Ascending aorta (tissue), 2 donors: ENCODE measurements at regions not wholly inside any gene's neighbourhood (a gene's known extent, or its start where the extent isn't known, plus 50 kb on each side); places are given as distances from the start of the nearest gene placed in this dataset.

ENCODE experiments used
- DNase-seq, 2 donors: peaks; one replicate each; pipeline ENCODE4 v3.0.0-alpha.2; 2019; ENCODE audit warnings: low spot score in 2 of 2
- H3K27ac ChIP-seq, 2 donors: fragments of 200-600 bp; sonication (generic); one replicate each; pipeline ENCODE4 v1.5.1; 2016 to 2017; ENCODE audit warnings: mild to moderate bottlenecking in 1 of 2
- H3K27me3 ChIP-seq: fragments of 200-600 bp; sonication (generic); one replicate; pipeline ENCODE4 v1.5.1; 2017
- H3K36me3 ChIP-seq, 2 donors: fragments of 200-600 bp; sonication (generic); one replicate each; pipeline ENCODE4 v1.5.1; 2016
- H3K4me1 ChIP-seq, 2 donors: fragments of 200-600 bp; sonication (generic); one replicate each; pipeline ENCODE4 v1.5.1; 2016 to 2017; ENCODE audit warnings: mild to moderate bottlenecking in 1 of 2
- H3K4me3 ChIP-seq, 2 donors: fragments of 200-600 bp; sonication (generic); one replicate each; pipeline ENCODE4 v1.5.1; 2016 to 2017; ENCODE audit warnings: mild to moderate bottlenecking in 1 of 2
- H3K9me3 ChIP-seq, 2 donors: fragments of 200-600 bp; sonication (generic); one replicate each; pipeline ENCODE4 v1.5.1; 2016
- intact Hi-C: fragments of 100-400 bp; cut with DNase I; formaldehyde crosslinking; loops from one replicate; pipeline ENCODE4 v1.15.1; 2023
- TF ChIP-seq, protein P1 (sequence below), 3 experiments: fragments of 200-600 bp in 2 of 3; fragments of 450-650 bp in 1 of 3; sonication (generic) in 2 of 3; IDR thresholded peaks; one replicate each; pipeline ENCODE4 v1.5.1; 2016 to 2019; ENCODE audit warnings: antibody characterized with exemption in 3 of 3, mild to moderate bottlenecking in 1 of 3, moderate library complexity in 1 of 3

DNA sequence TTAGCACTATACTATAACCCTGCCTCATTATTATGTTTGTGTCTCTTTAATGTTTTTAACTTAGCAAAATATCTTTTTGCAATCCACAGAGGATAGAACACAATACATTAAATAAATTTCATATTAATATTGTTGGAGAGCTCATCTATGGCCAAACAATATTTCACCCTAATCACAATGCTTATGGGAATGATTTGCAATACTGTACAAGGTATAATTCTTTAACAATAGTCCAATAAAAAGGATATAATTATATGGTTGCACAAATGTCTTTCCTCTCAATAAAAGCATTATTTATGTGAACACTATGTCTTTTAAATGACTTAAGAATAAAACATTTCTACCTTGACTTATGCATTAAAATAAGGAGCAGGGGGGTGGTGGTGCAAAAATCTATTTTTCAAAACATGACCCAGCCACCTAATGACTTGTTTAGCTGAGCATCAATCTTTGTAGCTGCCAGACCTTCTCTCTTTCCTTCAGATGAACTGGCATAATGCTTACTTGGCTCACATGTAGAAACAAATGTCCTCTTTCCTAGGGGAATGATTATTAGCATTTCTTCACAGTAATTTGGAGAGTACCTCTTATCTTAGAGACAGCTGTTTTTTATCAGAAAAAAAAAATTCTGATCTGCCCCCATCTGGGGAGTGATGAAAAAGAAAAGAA lies 1933.6 kb upstream of the LRRTM1 start:
- intact Hi-C loops = no loop called here
- Histone ChIP-seq H3K27me3 (no peaks in the 10 kb centered on the region), H3K36me3 (no peaks in the 10 kb centered on the region), H3K4me3 (no peak overlapping the region), H3K4me1 (no peaks in the 10 kb centered on the region), H3K9me3 (peaks cover 0 to 4% of the 10 kb centered on the region in 2 donors), H3K27ac (no peak overlapping the region)
- TF ChIP-seq, protein P1, sequence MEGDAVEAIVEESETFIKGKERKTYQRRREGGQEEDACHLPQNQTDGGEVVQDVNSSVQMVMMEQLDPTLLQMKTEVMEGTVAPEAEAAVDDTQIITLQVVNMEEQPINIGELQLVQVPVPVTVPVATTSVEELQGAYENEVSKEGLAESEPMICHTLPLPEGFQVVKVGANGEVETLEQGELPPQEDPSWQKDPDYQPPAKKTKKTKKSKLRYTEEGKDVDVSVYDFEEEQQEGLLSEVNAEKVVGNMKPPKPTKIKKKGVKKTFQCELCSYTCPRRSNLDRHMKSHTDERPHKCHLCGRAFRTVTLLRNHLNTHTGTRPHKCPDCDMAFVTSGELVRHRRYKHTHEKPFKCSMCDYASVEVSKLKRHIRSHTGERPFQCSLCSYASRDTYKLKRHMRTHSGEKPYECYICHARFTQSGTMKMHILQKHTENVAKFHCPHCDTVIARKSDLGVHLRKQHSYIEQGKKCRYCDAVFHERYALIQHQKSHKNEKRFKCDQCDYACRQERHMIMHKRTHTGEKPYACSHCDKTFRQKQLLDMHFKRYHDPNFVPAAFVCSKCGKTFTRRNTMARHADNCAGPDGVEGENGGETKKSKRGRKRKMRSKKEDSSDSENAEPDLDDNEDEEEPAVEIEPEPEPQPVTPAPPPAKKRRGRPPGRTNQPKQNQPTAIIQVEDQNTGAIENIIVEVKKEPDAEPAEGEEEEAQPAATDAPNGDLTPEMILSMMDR (IDR thresholded peaks at IDR 0.05) = no peak
- no peak for DNase-seq

DNA sequence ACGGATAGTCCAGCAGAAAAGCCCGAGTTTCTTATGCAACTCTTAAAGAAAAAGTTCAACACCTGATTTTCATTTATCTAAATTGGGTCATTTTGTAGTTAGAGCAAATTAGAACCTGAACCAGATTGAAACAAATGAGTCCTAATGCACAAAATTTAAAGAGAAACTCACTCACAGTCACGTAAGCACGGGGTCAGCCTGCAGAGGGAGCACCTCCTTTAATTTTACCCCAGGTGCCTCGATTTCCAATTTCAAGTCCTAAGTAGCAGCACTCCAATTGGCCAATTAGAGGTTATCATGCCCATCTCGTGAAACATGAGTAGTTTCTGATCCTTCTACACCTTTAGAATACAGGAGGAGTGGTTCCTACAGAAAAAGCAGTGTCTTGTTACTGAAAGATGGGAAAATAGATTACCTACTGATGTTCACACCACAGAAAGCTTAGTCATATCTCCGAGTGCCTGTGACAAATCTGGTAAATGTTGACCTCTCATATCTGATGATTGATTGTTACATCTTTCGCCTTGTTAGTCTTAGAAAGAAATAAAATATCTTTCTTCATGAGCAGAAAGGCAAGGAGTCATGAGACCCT lies 1929.8 kb upstream of the LRRTM1 start:
- no peaks in the 10 kb centered on the region for H3K9me3 ChIP-seq
- H3K27me3 ChIP-seq = no peaks in the 10 kb centered on the region
- H3K4me1 ChIP-seq = no peaks in the 10 kb centered on the region
- no peaks in the 10 kb centered on the region for H3K36me3 ChIP-seq
- no peak overlapping the region for H3K27ac ChIP-seq
- no peak for DNase-seq
- no peak overlapping the region for H3K4me3 ChIP-seq
- intact Hi-C loops = no loop called here
- TF ChIP-seq, protein P1 (IDR thresholded peaks at IDR 0.05) = no peak

DNA sequence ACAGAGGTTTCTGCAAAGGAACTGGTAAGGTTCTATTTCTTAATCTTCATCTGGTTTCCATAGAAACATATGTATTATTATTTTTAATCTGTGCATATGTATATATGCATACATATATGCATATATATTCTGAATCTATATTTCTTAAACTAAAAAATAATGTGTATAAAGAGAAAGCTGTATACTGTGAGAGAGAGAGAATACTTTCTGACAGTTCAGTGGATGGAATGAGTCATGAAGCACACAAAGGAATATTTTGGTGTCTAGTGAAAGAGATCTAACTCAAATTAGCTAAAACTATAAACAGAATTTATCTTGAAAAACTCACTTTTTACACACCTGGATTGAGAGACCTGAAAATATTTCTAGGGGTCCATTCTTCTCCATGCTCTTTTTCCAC lies 1929.3 kb upstream of the LRRTM1 start:
- TF ChIP-seq, protein P1 (IDR thresholded peaks at IDR 0.05) = no peak
- DNase-seq = no peak
- H3K4me3 ChIP-seq = no peak overlapping the region
- no peaks in the 10 kb centered on the region for H3K9me3 ChIP-seq
- no peaks in the 10 kb centered on the region for H3K36me3 ChIP-seq
- H3K27me3 ChIP-seq = no peaks in the 10 kb centered on the region
- no peaks in the 10 kb centered on the region for H3K4me1 ChIP-seq
- H3K27ac ChIP-seq = no peak overlapping the region
- intact Hi-C loops = no loop called here

DNA sequence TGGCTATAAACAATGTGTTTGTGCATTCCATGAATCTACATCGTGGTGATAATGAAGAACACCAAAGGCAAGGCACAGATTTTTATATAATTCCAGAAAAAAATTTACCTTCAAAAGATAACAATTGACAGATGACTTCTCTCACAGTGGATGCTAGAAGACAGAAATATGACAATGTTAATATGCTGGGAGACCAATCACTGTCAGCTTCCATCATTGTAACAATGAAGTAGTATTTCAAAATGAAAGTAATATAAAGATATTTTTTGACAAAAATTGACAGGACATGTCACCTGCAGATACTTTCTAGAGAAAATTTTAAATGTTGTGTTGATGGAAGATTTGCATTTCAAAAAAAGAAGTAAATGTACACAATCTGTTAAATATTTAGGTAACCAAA lies 1925.9 kb upstream of the LRRTM1 start:
- intact Hi-C loops = no loop called here
- H3K4me3 ChIP-seq = no peak overlapping the region
- no peaks in the 10 kb centered on the region for H3K36me3 ChIP-seq
- H3K27me3 ChIP-seq = no peaks in the 10 kb centered on the region
- no peaks in the 10 kb centered on the region for H3K9me3 ChIP-seq
- H3K4me1 ChIP-seq = no peaks in the 10 kb centered on the region
- TF ChIP-seq, protein P1 (IDR thresholded peaks at IDR 0.05) = no peak
- no peak for DNase-seq
- no peak overlapping the region for H3K27ac ChIP-seq

DNA sequence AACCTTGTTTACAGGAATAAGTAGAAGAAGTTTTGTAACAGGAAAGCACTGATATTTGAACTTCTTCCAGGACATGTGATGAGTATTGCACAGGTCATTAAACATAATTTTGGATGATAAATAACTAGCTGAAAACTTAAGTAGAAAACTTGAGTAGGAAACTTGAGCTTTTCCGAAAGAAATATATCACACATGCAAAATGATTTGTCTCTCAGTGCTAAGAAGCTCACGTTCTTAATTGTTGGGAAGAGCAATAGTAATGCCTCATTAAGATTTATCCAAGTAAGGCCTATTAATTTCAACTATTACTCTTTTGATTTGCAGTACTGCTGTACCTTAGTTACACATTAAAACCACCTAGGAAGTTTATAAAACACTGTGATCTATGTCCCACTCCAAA lies 1921.9 kb upstream of the LRRTM1 start:
- H3K9me3 ChIP-seq = no peaks in the 10 kb centered on the region
- no peaks in the 10 kb centered on the region for H3K27me3 ChIP-seq
- TF ChIP-seq, protein P1 (IDR thresholded peaks at IDR 0.05) = no peak
- no peaks in the 10 kb centered on the region for H3K36me3 ChIP-seq
- intact Hi-C loops = no loop called here
- DNase-seq = no peak
- no peak overlapping the region for H3K27ac ChIP-seq
- no peak overlapping the region for H3K4me3 ChIP-seq
- no peaks in the 10 kb centered on the region for H3K4me1 ChIP-seq
